Neural crest cell (in vitro differentiated cells): ENCODE measurements at regions not wholly inside any gene's neighbourhood (a gene's known extent, or its start where the extent isn't known, plus 50 kb on each side); places are given as distances from the start of the nearest gene placed in this dataset.

Experiments used
- DNase-seq: peaks from one replicate; pipeline ENCODE4 v3.0.0; 2021; ENCODE audit warnings: low read depth, mixed read lengths, low spot score
- H3K27ac Mint-ChIP-seq: one replicate; pipeline ENCODE4 v1.8.0; 2021; ENCODE audit warnings: mild to moderate bottlenecking, mixed read lengths; ENCODE audit not compliant: unreplicated experiment
- H3K27me3 Mint-ChIP-seq: 2 replicates; pipeline ENCODE4 v1.8.0; 2021; ENCODE audit warnings: low read depth, mild to moderate bottlenecking, mixed read lengths
- H3K36me3 Mint-ChIP-seq: 2 replicates; pipeline ENCODE4 v1.8.0; 2021; ENCODE audit warnings: low read depth, mild to moderate bottlenecking, mixed read lengths
- H3K4me1 Mint-ChIP-seq: 2 replicates; pipeline ENCODE4 v1.8.0; 2021; ENCODE audit warnings: mixed read lengths
- H3K4me3 Mint-ChIP-seq: one replicate; pipeline ENCODE4 v1.8.0; 2021; ENCODE audit warnings: mild to moderate bottlenecking, mixed read lengths
- H3K9me3 Mint-ChIP-seq: 2 replicates; pipeline ENCODE4 v1.8.0; 2021; ENCODE audit warnings: mixed read lengths
- TF ChIP-seq, protein P1 (sequence below): fragments of 200-600 bp; sonication (generic); conservative IDR thresholded peaks from 2 replicates; pipeline ENCODE4 v1.5.0; 2021; ENCODE audit warnings: antibody characterized with exemption, mild to moderate bottlenecking

- DNase-seq, result no peak
- TF ChIP-seq, protein P1, sequence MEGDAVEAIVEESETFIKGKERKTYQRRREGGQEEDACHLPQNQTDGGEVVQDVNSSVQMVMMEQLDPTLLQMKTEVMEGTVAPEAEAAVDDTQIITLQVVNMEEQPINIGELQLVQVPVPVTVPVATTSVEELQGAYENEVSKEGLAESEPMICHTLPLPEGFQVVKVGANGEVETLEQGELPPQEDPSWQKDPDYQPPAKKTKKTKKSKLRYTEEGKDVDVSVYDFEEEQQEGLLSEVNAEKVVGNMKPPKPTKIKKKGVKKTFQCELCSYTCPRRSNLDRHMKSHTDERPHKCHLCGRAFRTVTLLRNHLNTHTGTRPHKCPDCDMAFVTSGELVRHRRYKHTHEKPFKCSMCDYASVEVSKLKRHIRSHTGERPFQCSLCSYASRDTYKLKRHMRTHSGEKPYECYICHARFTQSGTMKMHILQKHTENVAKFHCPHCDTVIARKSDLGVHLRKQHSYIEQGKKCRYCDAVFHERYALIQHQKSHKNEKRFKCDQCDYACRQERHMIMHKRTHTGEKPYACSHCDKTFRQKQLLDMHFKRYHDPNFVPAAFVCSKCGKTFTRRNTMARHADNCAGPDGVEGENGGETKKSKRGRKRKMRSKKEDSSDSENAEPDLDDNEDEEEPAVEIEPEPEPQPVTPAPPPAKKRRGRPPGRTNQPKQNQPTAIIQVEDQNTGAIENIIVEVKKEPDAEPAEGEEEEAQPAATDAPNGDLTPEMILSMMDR, result no peak
- Mint-ChIP-seq H3K4me1 (no peaks in the 10 kb centered on the region), H3K36me3 (peaks cover 3% of the 10 kb centered on the region), H3K27ac (no peak overlapping the region), H3K27me3 (peaks cover 13% of the 10 kb centered on the region), H3K4me3 (no peak overlapping the region), H3K9me3 (peaks cover 4% of the 10 kb centered on the region)
Observed at GRCh38 chr2:118721817-118722551, 125.5 kb downstream of the EN1 start.

DNA sequence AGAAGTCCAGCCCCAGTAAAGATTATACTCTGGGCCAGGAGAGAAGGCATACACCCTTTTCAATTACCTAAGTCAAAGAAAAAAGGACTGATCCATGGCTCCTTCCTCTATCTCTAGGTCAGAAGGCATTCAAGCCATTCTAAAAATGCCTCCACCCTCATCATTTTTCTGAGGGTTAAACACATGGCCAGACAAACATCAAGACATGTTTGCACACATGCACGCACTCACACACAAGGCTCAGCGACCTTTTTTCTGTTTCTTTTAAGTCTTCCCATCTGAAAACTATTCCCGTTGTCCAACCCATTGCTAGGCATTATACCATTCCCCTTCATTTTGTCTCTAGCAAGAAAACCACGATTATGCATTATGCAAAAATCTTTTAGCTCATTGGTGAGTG is 126.6 kb downstream of the EN1 start:
- no peak overlapping the region for H3K27ac Mint-ChIP-seq

DNA sequence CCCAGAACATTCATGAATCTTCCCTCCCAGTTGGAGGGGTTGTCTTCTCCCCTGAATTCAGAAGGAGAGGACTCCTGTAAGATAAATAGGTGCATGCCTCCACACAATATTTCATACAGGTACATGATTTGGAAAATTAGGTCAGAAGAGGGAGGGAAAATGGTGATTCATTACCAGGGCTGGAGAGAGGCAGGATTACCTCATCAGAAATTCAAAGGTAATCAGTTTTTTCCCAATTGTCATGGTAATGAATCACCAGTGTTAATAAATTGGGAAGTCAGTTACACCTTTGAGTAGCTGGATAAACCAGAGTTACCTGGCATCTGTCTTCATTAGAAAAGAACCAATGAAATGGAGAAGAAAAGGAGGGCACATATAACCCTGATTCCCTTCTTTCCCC is 128.5 kb downstream of the EN1 start:
- TF ChIP-seq, protein P1, result no peak
- Mint-ChIP-seq H3K27me3 (peaks cover 12% of the 10 kb centered on the region), H3K27ac (no peak overlapping the region), H3K9me3 (no peaks in the 10 kb centered on the region), H3K4me1 (no peaks in the 10 kb centered on the region), H3K4me3 (no peak overlapping the region), H3K36me3 (peaks cover 3% of the 10 kb centered on the region)
- DNase-seq, result no peak

More for the DNA sequence above, 126.6 kb downstream of the EN1 start:
- TF ChIP-seq, protein P1, result no peak
- peaks cover 3% of the 10 kb centered on the region for H3K36me3 Mint-ChIP-seq
- DNase-seq, result no peak
- H3K4me3 Mint-ChIP-seq, result no peak overlapping the region
- H3K4me1 Mint-ChIP-seq, result no peaks in the 10 kb centered on the region
- peaks cover 12% of the 10 kb centered on the region for H3K27me3 Mint-ChIP-seq
- no peaks in the 10 kb centered on the region for H3K9me3 Mint-ChIP-seq

GRCh38 chr2:118716102-118716501 is 131.3 kb downstream of the EN1 start:
- no peak overlapping the region for H3K4me3 Mint-ChIP-seq
- peaks cover 4% of the 10 kb centered on the region for H3K9me3 Mint-ChIP-seq
- peaks cover 12% of the 10 kb centered on the region for H3K27me3 Mint-ChIP-seq
- H3K27ac Mint-ChIP-seq, result no peak overlapping the region
- no peak for DNase-seq
- no peaks in the 10 kb centered on the region for H3K4me1 Mint-ChIP-seq
- TF ChIP-seq, protein P1, result no peak
- H3K36me3 Mint-ChIP-seq, result peaks cover 3% of the 10 kb centered on the region

DNA sequence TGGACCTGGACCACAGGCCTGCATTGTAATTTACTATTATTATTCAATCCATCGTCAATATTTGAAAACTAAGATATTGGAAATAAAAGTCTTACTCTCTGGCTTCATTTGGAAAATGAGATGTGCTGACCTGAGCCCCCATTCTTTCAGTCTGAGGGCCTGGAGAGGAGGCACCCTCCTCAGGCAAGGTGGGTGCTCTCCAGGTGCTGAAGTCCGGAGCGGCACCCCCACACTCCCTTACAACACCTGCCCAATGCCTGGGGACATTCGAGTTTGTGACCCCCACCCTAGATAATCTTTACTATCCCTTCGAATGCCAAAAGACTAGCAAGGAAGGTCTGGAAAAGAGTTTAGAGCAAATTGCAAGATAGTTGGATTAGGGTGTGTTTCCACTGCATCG is 133.3 kb downstream of the EN1 start:
- no peak for DNase-seq
- Mint-ChIP-seq H3K4me3 (no peak overlapping the region), H3K27ac (no peak overlapping the region), H3K27me3 (peaks cover 10% of the 10 kb centered on the region), H3K9me3 (peaks cover 8% of the 10 kb centered on the region), H3K36me3 (peaks cover 3% of the 10 kb centered on the region), H3K4me1 (no peaks in the 10 kb centered on the region)
- TF ChIP-seq, protein P1, result no peak
